ENCODE measurements at regions not wholly inside any gene's neighbourhood (a gene's known extent, or its start where the extent isn't known, plus 50 kb on each side); places are given as distances from the start of the nearest gene placed in this dataset.
"Not testable (repeated sequence)": the region's sequence is repeated elsewhere in the genome, so short reads cannot be mapped to it uniquely, and the experiment has no call there.

DNA sequence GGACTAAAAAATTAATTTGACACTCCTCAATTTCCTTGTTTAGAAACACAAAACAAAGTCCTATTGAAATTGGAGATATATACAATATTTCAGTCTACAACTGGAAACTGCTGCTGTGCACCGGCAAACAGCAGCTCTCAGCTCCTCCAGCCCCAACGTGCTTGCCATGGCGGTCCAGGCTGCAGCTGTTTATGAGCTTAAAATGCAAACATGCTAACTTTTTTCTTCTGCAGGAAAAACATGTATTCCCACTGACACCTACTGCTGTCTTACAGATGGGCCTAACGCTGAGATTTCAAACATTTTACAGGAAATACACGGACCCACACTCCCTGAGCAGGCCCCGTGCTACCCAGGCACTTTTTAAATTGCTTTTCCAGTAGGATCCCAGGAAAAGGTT lies 195.5 kb downstream of the BCL11A start:
- no peak overlapping the region for H3K4me3 ChIP-seq (ENCODE audit: low read depth, low read length)

- H3K4me3 ChIP-seq (ENCODE audit: low read depth, low read length): no peak overlapping the region
Observed at GRCh38 chr2:60356346-60356745, 197.1 kb downstream of the BCL11A start.

- H3K4me3 ChIP-seq (ENCODE audit: low read depth, low read length): no peak overlapping the region
Observed at GRCh38 chr2:60355849-60356261, 197.6 kb downstream of the BCL11A start.

DNA sequence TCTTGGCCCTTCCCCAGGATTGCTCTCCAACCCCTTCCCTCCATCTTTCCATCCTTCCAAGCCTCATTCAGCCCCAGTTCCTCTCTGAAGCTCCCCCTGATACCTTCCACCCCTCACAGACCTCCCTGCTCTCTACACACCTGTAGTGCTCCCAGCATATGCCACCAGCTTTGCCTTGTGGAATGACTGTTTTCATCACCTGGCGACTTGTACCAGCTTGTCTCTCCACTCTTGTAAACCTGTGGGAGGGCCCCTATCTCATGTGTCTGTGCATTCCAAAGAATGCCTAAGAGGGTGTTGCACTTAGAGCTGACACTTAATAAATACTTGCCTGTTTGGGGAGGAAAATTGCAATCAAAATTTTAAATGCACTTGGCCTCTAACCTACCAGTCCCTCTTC lies 198.7 kb downstream of the BCL11A start:
- H3K4me3 ChIP-seq (ENCODE audit: low read depth, low read length): no peak overlapping the region

DNA sequence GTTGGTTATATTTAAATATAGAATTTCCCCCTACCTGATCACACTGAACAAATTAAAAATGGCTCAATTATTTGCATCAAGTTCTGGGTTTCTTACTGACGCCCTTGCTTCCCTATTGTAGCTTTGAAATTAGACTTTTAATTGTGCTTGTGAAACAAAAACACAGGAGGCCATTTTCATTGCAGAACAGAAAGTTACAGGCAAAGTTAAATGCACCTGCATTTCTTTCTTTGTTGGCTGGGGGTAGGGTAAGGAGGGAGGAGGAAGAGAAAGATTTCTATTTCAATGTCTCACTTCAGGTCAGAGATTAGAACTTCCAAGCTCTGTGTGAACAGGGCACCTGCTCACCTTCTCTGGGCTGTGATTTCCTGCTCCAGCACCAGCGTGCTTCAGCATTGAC lies 199.6 kb downstream of the BCL11A start:
- H3K4me3 ChIP-seq (ENCODE audit: low read depth, low read length): no peak overlapping the region

- H3K4me3 ChIP-seq (ENCODE audit: low read depth, low read length): no peak overlapping the region
Observed at GRCh38 chr2:60353406-60353800, 200.1 kb downstream of the BCL11A start.

DNA sequence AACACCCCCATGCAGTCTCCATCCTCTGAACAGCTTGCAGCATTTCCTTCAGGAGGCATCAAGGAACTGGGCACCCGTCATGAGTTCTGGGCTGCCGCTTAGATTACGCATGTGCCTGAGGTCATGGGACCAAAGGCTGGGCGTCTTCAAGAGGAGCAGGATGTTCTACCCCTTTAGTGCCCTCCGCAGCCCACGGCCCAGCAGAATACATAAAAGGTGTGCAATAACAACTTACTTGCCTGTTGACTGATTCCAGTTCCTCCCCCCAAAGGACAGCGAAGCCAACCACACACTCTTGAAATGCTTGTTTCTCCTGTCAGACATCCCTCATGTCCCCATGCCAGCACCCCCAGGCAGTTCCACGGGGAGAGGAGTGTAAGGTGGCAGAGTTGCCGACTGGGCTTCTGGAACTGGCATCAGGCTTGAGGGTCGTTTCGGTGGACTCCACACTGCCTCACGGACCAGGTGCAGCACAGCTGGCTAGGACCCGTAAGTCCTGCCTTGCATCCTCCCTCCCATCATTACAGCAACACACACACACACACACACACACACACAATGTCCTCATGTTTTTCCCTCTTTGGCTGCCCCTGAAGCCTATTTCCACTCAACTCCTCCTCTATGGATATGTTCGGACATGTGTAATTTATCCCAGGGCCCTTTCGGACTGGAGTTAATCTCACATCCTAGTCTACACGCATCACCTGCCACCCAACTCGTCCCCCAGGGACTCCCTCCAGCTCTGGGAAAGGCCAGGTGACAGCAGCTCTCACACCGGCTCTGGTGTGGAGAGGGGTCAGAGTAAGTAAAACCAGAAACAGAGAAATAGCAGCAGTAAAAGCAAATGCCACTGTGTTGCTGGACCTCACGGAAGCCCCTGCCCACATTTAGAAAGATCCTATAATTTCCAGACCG lies 200.7 kb downstream of the BCL11A start:
- H3K4me3 ChIP-seq (ENCODE audit: low read depth, low read length): no peak overlapping the region

DNA sequence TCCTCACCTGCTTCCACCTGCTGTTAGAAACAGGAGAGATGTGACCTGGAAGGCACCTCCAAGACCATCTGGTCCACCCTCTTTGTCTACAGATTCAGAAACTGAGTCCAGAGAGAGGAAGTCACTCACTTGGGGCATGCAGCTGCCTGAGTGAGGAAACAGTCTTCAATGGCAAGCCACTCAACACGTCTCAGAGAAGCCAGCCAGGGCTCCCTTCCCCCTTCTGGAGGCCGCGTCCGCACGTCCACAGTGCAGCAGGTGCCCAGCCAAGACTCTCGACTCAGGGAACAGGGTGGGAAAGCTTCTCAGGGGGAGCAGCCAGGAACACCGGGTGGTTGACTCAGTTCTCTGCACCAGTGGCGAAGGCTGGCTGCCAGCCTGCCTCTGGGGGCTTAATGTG lies 201.7 kb downstream of the BCL11A start:
- H3K4me3 ChIP-seq (ENCODE audit: low read depth, low read length): no peak overlapping the region

DNA sequence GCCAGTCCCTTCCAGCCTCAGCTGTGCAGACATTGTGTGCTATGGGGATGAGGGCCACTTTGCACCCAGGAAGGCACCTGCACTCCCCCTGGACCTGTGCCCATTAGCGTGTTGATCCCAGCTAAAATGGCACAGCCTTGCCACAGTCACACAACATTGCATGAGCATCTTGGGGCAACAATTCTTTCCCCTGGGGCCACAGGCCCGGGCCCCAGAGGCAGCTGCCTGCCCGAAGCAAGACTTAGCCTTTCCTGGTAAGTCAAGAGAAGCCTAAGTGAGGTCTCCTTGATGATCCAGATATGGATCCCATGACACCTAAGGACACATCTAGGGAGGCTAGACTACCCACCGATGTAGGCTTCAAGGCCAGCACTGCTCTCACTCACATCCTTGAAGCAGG lies 202.1 kb downstream of the BCL11A start:
- no peak overlapping the region for H3K4me3 ChIP-seq (ENCODE audit: low read depth, low read length)

GRCh38 chr2:60350791-60351190 lies 202.7 kb downstream of the BCL11A start:
- H3K4me3 ChIP-seq (ENCODE audit: low read depth, low read length): no peak overlapping the region

DNA sequence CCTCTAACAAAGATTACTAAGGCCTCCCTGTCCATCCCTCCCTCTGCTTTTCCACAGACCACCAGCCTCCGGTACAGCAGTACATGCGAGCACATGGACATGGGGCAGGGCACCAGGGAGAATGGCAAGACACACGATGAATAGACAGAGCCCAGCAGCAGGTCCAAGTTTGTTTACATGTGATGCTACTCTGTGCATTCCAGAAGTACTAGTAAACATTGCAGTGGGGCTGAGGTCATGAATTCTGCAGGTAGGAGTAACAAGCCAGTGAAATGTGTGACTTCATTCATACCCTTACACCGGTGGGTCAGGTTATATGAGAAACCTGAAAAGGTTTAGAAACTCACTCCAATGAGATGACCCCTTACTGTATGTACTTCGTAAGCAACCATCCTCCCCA lies 205.7 kb downstream of the BCL11A start:
- no peak overlapping the region for H3K4me3 ChIP-seq (ENCODE audit: low read depth, low read length)

- not testable (repeated sequence) for H3K4me3 ChIP-seq (ENCODE audit: low read depth, low read length)
Observed at GRCh38 chr2:60342491-60342890, 211.0 kb downstream of the BCL11A start.

- no peak overlapping the region for H3K4me3 ChIP-seq (ENCODE audit: low read depth, low read length)
Observed at GRCh38 chr2:60341151-60341550, 212.3 kb downstream of the BCL11A start.

GRCh38 chr2:60339286-60339685 lies 214.2 kb downstream of the BCL11A start:
- no peak overlapping the region for H3K4me3 ChIP-seq (ENCODE audit: low read depth, low read length)

- H3K4me3 ChIP-seq (ENCODE audit: low read depth, low read length): no peak overlapping the region
Observed at GRCh38 chr2:60337142-60337497, 216.3 kb downstream of the BCL11A start.

- H3K4me3 ChIP-seq (ENCODE audit: low read depth, low read length): no peak overlapping the region
Observed at GRCh38 chr2:60336442-60337141, 216.9 kb downstream of the BCL11A start.

DNA sequence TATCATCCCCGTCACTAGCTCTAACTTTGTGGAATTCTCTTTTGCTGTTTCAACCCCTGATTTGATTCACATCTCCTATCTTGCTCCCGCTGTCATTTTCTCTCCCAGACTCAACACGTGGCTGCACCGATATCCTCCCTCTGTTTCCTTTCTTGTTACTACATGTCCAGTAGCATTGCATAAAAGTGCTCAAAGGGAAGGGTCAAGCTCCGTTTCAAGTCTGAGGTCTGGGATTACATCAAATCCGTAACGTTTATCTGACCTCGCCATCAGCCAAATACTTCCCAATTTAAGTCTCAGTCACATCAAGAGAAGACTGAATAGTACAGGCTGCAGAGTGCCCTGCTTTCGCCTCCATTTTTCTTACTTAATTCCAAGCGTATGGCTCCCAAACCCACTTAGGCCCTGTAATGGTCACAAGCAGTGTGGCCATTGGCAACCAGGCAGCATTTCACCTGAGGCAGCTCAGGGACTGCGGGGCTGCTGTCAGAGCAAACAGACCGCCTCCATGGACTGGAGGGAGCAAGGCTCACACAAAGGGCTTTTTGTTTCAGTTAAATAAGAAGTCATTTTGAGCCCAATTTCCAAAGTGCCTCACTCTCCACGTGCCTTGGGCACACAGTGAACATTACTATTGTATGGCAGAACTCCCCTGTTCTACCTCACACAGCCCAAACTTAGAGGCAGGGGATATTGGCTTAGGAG lies 217.8 kb downstream of the BCL11A start:
- no peak overlapping the region for H3K4me3 ChIP-seq (ENCODE audit: low read depth, low read length)

GRCh38 chr2:60334610-60335009 lies 218.8 kb downstream of the BCL11A start:
- no peak overlapping the region for H3K4me3 ChIP-seq (ENCODE audit: low read depth, low read length)

DNA sequence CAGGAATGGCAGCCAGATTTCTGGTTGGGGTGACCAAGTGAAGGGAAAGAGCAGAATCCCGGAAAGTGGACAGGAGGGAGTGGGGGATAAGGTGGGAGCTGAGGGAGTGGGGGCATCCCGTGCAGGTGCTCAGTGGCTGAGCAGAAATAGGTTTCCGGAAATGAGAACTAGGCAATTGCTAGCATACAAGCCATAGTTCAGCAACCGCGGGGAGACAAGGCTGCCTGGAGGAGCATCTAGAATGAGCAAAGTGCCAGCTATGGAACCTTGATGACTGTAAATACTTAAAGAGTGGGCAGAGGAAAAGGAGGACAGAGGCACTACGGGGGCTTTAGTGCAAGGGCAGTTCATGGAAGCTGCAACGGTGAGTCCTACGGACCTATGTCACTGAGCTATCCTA lies 220.2 kb downstream of the BCL11A start:
- no peak overlapping the region for H3K4me3 ChIP-seq (ENCODE audit: low read depth, low read length)

DNA sequence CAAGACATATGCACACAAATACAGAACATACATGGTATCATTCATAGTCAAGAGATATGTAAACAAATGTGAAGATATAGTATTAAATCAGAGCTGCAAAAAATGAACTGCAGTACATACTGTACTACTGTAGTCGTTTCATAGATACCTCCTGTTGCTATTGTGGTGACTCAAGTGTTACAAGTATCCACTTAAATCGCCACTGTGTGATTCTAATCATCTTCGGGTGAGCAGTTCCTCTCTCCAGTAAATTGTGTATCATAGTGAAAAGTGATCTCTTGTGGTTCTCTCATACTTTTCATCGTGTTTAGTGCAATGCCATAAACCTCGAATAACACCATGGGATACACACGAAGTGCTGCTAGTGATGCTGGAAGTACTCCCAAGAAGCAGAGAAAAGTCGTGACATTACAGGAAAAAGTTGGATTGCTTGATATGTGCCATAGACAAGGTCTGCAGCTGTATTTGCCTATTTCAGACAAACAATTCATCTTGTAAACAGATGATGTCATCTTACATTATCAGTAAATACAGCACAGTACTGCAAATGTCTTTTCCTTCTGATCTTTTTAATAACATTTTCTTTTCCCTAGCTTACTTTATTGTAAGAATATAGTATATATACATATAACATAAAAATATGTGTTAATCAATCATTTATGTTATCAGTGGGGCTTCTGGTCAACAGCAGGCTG lies 222.2 kb downstream of the BCL11A start:
- no peak overlapping the region for H3K4me3 ChIP-seq (ENCODE audit: low read depth, low read length)

DNA sequence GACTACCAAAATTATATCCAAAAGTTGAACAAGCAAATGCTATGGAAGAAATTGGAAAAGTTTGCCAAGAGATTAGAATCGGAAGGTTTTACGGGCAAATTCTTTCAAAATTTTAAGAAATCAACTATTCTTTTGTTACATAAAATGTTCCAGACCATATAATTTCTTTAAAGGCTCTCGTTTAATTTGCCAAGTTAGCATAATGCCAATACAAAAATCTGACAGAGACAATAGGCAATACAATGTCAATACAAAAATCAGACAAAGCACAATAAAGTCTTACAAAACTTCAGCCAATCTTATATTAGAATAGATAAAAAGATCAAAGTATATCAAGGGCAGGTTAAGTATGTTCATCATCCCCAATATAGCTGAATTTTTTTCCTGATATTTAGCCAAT lies 224.2 kb downstream of the BCL11A start:
- no peak overlapping the region for H3K4me3 ChIP-seq (ENCODE audit: low read depth, low read length)
